UCSD-AML1 (cell line): ENCODE measurements at regions not wholly inside any gene's neighbourhood (a gene's known extent, or its start where the extent isn't known, plus 50 kb on each side); places are given as distances from the start of the nearest gene placed in this dataset.
"Not testable (repeated sequence)": the region's sequence is repeated elsewhere in the genome, so short reads cannot be mapped to it uniquely, and the experiment has no call there.

ENCODE experiments used
- DNase-seq: peaks from one replicate; lab custom pipeline; 2025; ENCODE audit not compliant: unreplicated experiment; lab: John Stamatoyannopoulos, UW

DNA sequence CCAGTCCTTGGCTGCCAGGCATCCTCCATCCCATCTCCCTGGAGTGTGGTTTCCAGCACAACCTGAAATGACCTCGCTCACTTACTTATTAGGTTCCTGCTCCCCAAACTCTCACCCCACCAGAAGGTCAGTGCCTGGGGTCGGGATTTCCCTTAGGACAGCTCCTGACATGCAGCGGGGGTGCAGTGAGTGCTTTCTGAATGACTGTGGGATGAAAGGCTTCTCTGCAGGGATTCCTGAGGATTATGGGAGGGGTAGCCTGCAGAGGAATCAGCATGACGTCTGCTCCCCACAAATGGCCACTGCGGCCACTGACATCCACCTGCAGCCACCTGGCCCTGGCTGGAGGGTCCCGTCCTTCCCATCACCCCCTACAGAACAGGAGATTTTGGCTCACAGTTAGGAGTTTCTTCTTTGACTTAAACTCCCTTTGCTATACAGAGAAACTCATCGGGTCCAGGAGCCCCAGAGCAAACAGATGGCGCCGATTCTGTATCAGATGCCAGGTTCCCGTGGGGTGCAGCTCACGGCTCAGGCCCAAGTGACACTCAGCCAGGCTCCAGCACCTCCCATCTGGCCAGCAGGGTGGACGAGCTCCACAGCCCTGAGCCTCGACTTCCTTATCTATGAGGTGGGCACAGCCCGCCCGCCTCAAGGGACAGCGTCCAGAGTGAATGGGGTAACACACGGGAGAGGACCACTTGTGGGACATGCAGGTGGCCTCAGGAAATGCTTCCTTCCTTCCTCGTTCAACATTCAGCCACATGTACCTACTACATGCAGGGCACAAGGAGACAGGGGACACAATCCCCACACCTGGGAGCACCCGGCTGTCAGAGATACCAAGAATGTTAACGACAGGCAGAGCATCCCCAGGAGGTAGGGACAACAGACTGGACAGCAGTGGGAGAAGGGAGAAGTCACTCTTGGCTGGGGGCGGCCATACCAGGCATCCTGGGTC lies 69.8 kb downstream of the RMI2 start:
- DNase-seq, result no peak

DNA sequence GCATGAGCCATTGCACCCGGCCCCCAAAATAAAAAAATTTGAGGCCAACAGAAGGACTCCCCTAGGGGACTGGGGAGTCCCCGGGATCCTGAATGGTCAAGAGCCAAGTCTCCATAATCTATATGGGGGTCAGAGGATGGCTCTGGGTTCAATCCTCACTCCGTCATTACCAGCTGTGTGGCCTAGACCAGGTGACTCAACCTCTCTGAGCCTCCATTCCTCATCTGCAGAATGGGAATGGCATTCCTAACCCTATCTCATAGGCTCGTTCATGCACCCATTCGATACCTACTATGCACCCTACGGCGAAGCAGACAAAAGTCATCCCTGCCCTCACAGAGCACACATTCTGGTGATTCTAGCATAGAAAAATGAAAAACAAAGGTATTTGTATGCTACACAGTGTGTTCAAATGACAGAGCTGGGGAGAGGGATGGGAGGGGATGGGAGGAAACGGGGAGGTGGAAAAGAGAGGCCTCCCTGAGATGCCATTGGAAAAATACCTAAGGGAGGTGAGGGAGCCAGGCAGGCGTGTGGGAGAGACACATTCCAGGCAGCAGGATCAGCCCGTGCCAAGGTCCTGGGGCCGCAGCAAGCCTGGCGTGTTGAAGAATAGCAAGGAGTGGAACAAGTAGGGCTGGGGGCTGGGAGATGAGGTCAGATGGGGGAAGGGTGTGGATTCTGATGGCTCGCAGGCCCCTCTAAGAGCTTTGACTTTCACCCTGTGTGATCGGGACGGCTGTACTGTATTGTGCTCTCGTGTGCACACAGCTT lies 71.2 kb downstream of the RMI2 start:
- DNase-seq, result no peak

DNA sequence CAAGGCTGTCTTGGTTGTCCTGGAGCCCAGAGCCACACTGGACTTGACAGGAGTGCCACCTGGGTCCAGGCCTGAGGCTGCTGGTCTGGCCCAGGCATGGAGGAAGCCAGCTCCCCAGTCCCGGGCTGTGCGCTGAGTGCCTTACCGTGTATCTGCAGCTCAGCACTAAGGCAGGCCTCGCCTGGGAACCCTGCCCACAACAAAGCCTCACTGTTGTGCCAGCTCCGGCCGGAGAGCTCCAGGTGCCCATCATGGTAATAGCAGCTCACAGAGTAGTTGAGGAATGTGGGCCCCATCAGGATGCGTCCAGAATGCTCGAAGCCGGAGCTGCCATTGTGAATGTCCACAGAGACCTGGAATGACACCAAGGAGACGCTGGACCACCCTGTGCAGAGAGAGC lies 72.2 kb downstream of the RMI2 start:
- DNase-seq, result no peak

DNA sequence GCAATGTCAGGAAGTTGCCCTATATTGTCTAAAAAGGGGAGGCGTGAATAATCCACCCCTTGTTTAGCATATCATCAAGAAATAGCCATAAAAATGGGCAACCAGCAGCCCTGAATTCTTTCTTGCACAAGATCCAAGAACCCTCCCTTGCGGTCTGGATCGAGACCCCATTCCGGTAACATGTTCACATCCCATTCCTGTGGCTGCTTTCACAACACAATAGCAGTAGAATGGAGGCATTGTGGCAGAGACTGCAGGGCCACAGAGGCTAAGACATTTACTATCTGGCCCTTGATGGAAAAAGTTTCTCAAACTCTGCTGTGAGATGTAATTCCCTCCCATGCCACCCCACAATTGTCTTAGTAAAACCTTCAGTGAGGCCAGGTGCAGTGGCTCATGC lies 73.2 kb downstream of the RMI2 start:
- no peak for DNase-seq

DNA sequence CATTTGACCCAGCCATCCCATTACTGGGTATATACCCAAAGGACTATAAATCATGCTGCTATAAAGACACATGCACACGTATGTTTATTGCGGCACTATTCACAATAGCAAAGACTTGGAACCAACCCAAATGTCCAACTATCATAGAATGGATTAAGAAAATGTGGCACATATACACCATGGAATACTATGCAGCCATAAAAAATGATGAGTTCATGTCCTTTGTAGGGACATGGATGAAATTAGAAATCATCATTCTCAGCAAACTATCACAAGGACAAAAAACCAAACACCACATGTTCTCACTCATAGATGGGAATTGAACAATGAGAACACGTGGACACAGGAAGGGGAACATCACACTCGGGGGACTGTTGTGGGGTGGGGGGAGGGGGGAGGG lies 74.8 kb downstream of the RMI2 start:
- not testable (repeated sequence) for DNase-seq

DNA sequence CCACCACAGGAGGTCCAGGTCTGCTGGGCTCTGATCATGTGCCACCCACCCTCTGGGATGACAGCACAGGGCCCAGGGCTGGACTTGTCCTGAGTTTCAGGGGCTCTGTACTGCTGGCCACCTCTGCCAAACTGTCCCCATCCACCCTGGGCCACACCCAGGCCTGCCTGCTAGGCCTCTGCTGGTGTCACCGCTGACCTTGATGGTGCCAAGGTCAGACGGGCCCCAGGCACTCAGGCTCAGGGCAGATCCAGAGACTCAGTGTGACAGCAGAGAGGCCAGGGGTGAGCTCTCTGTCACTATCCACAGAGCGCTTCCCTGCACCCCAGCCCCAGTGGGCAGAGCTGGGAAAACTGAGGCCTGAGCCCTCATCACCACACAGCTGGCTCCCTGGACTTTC lies 75.6 kb downstream of the RMI2 start:
- no peak for DNase-seq

DNA sequence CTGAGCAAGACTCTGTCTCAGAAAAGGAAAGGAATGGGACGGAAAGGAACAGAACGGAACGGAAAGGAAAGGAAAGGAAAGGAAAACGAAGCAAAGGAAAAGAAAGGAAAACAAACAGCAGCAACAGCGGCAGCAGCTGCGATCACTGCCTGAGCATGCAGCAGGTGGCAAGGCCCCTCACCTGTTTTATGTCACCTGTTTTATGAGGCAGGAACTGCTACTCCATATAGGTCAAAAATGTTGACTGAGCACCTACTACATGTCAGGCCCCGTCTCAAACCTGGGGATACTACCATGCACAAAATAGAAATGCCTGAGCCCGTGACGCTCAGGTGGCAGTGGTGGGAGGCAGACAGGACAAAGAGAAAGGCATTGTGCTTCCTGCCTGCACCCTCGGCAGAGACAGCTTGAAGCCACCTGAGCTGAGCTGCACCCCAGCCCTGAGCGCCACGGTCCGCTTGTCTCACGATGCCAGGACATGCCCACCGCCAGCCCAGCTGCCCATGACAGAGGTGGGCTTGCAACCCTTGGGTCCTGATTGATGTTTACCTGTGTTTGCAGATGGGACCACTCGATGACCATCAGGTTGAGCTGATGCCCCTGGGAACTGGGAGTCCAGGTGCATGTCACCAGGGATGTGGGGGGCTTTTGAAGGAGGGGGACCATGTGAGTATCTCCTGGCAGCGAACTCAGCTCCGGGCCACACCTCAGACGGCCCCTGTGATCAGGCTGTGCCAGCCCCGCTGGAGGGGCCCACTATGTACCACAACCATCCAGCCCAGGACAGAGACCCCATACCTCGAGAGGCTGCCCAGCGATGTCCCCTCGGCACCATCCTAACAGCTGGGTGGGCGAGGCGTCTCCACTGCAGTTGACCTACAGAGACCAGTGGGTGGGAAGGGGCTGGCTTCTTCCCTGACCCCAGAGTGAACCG lies 77.4 kb downstream of the RMI2 start:
- no peak for DNase-seq

DNA sequence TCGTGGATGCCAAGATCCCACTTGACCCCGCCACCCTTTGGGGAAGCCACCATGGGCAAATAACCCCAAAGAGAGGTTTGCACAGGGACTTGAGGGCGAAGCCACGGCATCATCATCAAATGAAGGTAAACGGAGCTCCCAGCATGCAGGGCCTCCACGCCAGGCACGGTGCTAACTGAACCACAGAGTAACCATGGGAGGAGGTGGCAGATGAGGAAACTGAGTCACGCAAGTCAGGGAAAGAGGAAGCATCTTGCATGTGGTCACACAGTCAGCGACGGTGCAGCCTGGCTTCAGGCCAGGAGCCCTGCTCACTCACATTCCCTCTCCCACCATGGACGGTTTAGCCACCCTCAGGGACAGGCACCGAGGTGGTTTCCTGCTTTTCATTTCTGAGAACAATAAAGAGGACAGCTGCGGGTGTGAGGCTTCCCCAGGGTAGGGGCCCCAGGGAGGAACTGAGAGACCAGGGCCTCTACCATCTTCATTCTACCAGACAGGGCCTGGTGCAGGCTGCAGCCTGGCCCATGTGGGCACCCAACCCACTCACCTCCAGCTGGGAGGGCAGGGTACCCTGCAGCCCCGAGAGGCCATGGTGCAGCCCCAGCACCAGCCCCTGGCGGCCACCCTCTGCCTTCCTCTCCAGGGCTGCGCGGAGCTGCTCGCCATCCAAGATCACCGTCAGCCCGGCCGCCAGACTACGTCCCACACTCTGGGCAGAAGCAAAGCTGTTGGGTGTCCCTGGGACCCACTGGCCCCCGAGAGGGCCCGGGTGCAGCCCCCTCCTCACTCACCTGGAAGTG lies 78.3 kb downstream of the RMI2 start:
- peak; percentile 73 for DNase-seq

DNA sequence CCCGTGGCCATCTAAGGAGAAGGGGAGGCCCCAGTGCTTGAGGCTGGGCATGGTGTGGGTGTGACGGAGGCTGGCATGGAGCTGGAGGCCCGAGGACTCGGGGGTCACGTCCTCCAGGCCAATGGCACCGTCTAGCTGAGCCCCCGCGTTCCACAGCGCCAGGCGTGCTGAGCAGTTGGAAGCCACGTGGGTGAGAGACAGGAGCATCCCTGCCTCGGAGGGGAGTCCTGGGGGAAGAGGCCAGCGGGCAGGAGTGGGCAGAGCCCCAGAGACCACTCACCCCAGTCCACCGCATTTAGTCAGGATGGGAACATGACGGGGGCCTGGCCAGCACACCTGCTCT lies 78.8 kb downstream of the RMI2 start:
- no peak for DNase-seq

DNA sequence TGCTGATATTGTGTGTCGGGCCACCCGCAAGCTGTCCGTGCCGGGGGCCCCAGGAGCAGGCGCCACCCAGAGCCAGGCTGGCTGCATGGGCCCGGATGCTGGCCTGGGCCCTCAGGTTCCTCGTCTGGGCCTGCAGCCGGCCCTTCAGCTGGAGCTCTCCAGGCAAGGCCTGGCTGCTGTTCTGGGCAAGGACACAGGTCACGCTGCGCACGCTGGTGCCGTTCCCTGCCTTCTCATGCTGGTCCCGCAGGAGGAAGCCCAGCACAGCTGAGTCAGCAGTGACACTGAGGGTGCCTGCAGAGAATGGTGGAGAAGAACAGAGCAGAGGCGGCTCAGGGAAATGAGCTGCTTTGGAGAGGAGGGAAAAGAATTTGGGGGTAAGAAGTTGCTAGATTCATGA lies 79.9 kb downstream of the RMI2 start:
- no peak for DNase-seq

DNA sequence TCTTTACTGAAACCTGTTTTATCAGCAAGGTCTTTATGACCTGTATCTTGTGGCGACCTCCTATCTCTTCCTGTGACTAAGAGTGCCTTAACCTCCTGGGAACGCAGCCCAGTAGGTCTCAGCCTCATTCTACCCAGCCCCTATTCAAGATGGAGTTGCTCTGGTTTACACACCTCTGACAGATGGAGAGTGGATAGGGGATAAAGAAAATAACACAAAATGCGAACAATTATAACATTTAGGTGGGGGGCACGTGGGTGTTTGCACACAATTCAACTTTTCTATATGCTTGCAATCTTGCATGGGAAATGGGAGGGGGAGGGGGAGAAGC lies 83.3 kb downstream of the RMI2 start:
- no peak for DNase-seq

DNA sequence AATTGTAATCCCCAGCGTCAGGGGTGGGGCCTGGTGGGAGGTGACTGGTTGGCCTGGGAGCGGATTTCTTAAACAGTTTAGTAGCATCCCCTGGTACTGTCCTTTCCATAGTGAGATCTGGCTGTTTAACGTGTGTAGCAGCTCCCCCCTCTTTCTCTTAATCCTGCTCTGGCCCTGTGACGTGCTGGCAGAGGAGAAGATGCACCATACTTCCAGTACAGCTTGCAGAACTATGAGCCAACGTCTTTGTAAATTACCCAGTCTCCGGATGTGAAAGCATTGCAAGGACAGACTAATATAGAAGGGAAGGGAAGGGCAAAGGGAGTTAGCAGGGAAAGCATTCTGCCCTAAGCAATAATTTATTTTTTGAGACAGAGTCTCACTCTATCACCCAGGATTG lies 83.9 kb downstream of the RMI2 start:
- DNase-seq, result no peak

DNA sequence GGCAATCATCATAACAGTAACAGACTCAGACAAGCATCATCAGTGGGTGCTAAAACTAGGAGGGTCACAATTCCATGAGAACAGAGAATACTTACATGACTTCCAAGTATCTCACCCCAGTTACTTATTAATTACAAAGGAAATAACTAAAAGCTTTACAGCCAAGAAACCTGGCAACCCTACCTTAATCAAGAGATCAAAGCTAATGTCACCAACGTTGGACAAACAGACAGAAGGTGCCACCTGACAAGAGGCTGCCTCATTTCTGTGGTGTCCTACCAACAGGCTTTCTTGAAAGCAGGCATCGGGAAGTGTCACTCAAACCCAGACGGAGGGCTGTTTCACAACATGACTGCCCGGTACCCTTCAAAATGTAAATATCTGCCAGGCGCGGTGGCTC lies 84.6 kb downstream of the RMI2 start:
- no peak for DNase-seq

DNA sequence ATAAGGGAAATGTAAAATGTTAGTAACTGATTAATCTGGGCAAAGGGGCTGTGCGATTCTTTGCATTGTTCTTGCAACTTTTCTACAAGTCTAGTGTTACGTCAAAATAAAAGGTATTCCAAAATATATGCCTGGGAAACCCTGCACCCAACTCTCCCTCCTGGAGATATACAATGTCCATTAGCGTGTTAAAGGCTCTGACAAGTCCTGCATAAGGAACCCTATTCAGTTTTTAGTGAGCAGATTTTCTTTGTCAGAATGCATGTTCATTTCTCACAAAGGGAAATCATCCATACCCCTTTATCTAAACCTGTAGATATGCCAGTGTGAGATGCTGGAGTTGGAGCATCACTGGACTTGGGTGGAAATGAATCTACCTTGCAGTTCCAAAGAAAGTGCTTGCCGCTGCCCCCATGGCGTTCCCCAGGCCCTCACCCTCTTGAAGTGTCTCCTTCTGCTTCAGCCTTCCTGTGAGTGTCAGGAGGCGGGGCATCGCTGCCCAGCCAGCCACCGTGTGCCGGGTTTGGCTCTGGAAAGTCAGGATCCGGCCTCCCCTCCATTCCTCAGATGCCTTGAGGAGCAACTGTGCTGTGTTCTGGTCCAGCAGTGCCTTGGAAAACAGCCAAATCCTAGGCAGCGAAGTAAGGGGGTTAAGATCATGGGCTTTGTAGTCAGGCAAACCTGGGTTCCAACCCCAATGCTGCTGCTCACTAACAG lies 85.5 kb downstream of the RMI2 start:
- no peak for DNase-seq

DNA sequence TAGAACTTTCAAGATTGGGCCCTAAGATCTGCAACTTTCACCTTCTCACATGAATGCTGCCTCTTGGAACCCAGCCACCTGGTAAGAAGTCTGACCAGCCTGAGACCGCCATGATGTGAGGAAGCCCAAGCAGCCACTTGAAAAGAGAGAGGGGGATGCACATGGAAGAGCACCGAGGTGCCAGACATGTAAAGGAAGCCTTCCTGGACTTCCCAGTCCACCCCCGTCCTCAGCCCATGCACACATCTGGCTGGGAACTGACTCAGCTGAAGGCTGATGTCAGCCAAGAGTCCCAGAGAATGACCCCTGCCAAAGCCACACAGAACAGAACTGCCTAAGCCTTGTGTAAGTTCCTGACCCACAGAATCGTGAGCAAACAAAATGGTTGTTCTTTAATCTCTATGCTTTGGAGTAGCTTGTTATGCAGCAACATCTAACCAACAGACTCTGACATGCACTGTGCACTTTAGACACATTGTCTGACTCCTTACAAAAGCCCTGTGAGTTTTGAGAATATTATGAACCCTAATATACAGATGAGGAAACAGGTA lies 86.7 kb downstream of the RMI2 start:
- no peak for DNase-seq

DNA sequence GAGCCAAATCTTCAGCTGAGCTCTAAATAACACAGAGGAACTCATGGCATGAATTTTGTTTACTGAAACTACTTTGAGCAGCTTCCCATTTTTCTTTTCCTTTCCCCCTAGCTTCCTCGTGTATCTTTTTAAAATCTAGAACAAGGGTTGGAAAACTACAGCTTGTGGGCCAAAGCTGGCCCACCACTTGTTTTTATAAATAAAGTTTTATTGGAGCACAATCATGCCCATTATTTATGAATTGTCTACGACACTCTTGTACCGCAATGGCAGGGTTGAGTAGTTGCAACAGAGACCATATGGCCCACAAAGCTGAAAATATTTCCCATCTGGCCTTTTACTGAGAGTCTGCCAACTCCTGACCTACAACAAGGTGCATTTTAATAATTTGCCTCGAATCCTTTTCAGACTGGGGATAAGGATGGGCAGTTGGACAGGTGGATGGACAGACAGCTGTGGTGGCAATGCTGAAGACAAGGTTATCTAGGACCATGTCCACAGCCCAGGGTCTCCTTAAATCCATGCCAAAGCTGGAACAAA lies 87.7 kb downstream of the RMI2 start:
- no peak for DNase-seq

DNA sequence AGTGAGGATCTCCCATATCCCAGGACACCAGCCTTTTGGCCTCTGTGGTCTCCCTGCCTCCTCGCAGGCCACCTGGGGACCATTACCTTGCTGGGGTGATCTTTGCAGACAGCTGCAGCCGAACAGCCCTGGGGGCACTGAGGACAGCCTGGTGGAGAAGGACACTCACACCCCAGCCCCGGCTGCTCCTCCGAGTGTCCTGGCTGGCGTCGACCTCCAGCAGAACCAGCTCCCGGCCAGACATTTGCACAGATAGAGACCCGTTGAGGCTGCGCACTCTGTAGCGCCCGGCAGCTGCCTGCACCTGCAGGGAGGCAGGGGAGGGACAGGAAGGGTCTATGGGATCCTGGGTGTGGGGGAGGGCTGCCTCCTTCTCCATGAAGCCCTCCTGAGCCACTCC lies 90.3 kb downstream of the RMI2 start:
- DNase-seq, result no peak

DNA sequence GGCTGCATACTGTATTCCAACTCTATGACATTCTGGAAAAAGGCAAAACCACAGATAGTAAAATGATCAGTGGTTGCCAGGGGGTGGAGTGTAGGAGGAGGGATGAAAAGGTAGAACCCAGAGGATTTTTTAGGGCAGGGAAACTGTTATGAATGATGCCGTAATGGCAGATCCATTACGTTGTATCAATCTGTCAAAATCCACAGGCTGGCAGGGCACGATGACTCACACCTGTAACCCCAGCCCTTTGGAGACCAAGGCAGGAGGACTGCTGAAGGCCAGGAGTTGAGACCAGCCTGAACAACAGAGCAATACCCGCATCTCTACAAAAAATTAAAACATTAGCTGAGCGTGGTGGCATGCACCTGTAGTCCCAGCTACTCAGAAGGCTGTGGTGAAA lies 91.8 kb downstream of the RMI2 start:
- DNase-seq, result no peak
